Caco-2 (cell line): ENCODE measurements at regions not wholly inside any gene's neighbourhood (a gene's known extent, or its start where the extent isn't known, plus 50 kb on each side); places are given as distances from the start of the nearest gene placed in this dataset.

Experiments
- BruUV-seq: library from RNA; stranded (reverse); fragments of 400-500 nt; replicated peaks from 2 replicates; lab custom pipeline; 2021; lab: Mats Ljungman, UMichigan
- CTCF ChIA-PET: fragments of 300-600 bp; sonication (Branson Sonifier 250); formaldehyde crosslinking; loops from one replicate; lab custom pipeline; 2022; ENCODE audit warnings: antibody characterized with exemption; lab: Charles Lee
- POLR2A ChIA-PET: fragments of 300-600 bp; sonication (Branson Sonifier 250); formaldehyde crosslinking; loops from one replicate; lab custom pipeline; 2022; ENCODE audit warnings: antibody characterized with exemption; lab: Charles Lee
- DNase-seq, 2 experiments: peaks; one replicate each; pipeline versions ENCODE4 v3.0.0 to v3.0.0-alpha.2; 2020 to 2022
- H3K27me3 ChIP-seq: replicated peaks from 2 replicates; pipeline ENCODE4 v1.6.0; 2011; ENCODE audit warnings: low read length; ENCODE audit not compliant: control insufficient read depth, insufficient read depth
- H3K36me3 ChIP-seq: 2 replicates; pipeline ENCODE4 v1.5.1; 2011; ENCODE audit warnings: low read length; ENCODE audit not compliant: control insufficient read depth, insufficient read depth
- H3K4me1 ChIP-seq: fragments of 250-450 bp; sonication (Bioruptor Pico); 2 replicates; pipeline ENCODE4 v1.5.1; 2020; ENCODE audit warnings: mild to moderate bottlenecking
- H3K4me3 ChIP-seq: 2 replicates; pipeline ENCODE4 v1.5.1; 2011; ENCODE audit warnings: low read depth, mild to moderate bottlenecking, control low read depth, low read length
- H3K9me3 ChIP-seq: fragments of 250-450 bp; sonication (Bioruptor Pico); 2 replicates; pipeline ENCODE4 v1.5.1; 2020; ENCODE audit warnings: mild to moderate bottlenecking, moderate library complexity
- H3K27ac Mint-ChIP-seq: one replicate; pipeline ENCODE4 v1.8.0; 2022; ENCODE audit warnings: mixed read lengths; ENCODE audit not compliant: unreplicated experiment
- H3K27me3 Mint-ChIP-seq: one replicate; pipeline ENCODE4 v1.8.0; 2022; ENCODE audit warnings: mixed read lengths; ENCODE audit not compliant: insufficient read depth, unreplicated experiment
- H3K36me3 Mint-ChIP-seq: one replicate; pipeline ENCODE4 v1.8.0; 2022; ENCODE audit warnings: mild to moderate bottlenecking, mixed read lengths; ENCODE audit not compliant: insufficient read depth, unreplicated experiment
- H3K4me1 Mint-ChIP-seq: one replicate; pipeline ENCODE4 v1.8.0; 2022; ENCODE audit warnings: low read depth, mixed read lengths; ENCODE audit not compliant: unreplicated experiment
- H3K4me3 Mint-ChIP-seq: one replicate; pipeline ENCODE4 v1.8.0; 2022; ENCODE audit warnings: mild to moderate bottlenecking, moderate library complexity, mixed read lengths; ENCODE audit not compliant: unreplicated experiment
- H3K9me3 Mint-ChIP-seq: one replicate; pipeline ENCODE4 v1.8.0; 2022; ENCODE audit warnings: mixed read lengths; ENCODE audit not compliant: unreplicated experiment
- CTCF ChIP-seq, 2 experiments: fragments of 200-600 bp in 1 of 2; IDR thresholded peaks; 1 replicate in 1 of 2; 2 replicates in 1 of 2; pipeline versions ENCODE4 v1.5.1 to v1.8.0; 2011 to 2022; ENCODE audit warnings: antibody characterized with exemption in 1 of 2, control low read depth in 1 of 2, inconsistent platforms in 1 of 2, low read depth in 1 of 2, low read length in 1 of 2, mild to moderate bottlenecking in 1 of 2, moderate library complexity in 1 of 2; ENCODE audit not compliant: insufficient read depth in 1 of 2, severe bottlenecking in 1 of 2, unreplicated experiment in 1 of 2
- intact Hi-C: fragments of 100-400 bp; cut with micrococcal nuclease; formaldehyde crosslinking; loops from one replicate; pipeline ENCODE4 v1.10.0; 2022; ENCODE audit not compliant: unreplicated experiment

DNA sequence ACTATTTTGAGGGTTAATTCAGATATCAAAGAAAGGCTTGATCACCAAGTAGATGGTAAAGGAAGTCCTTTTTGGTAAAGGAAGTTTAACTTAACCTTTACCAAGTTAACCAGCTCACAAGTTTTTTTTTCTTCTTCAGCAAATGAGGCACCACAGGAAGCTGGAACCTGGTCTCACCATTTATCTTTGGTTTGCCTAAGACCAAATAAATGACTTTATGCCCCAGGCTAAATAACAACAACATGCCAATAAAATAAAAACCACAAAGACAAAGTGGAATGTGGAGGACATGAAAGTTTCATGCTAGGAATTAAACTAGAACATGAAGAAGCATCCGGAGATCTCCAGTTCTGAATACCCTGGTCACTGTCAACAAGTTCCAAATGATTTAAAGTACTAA lies 116.8 kb upstream of the PRICKLE1 start:
- no TSS peak for BruUV-seq

GRCh38 chr12:42705863-42706262 lies 116.3 kb upstream of the PRICKLE1 start:
- H3K4me1 Mint-ChIP-seq, result no peaks in the 10 kb centered on the region
- ChIA-PET POLR2A (no interaction called here), CTCF (no interaction called here)
- H3K27ac Mint-ChIP-seq, result no peak overlapping the region
- no peak overlapping the region for H3K4me3 Mint-ChIP-seq
- no peaks in the 10 kb centered on the region for H3K27me3 Mint-ChIP-seq
- Histone ChIP-seq H3K36me3 (no peaks in the 10 kb centered on the region), H3K27me3 (no peaks in the 10 kb centered on the region), H3K4me3 (no peak overlapping the region), H3K9me3 (peaks cover 4% of the 10 kb centered on the region; the same call in 1 of the 2 replicates), H3K4me1 (no peaks in the 10 kb centered on the region)
- no TSS peak for BruUV-seq
- DNase-seq, result no peak
- intact Hi-C loops, result no loop called here
- no peaks in the 10 kb centered on the region for H3K36me3 Mint-ChIP-seq
- TF ChIP-seq CTCF (IDR thresholded peaks at IDR 0.05; ENCODE audit: insufficient read depth in 1 of 2, low read depth in 1 of 2, low read length in 1 of 2, severe bottlenecking in 1 of 2, unreplicated experiment in 1 of 2), result no peak
- H3K9me3 Mint-ChIP-seq, result peaks cover 2% of the 10 kb centered on the region

More for the DNA sequence above, 116.8 kb upstream of the PRICKLE1 start:
- Histone ChIP-seq H3K9me3 (peaks cover 4% of the 10 kb centered on the region; the same call in 1 of the 2 replicates), H3K4me1 (no peaks in the 10 kb centered on the region), H3K36me3 (no peaks in the 10 kb centered on the region), H3K27me3 (no peaks in the 10 kb centered on the region), H3K4me3 (no peak overlapping the region)
- ChIA-PET CTCF (no interaction called here), POLR2A (no interaction called here)
- no peaks in the 10 kb centered on the region for H3K36me3 Mint-ChIP-seq
- TF ChIP-seq CTCF (IDR thresholded peaks at IDR 0.05; ENCODE audit: insufficient read depth in 1 of 2, low read depth in 1 of 2, low read length in 1 of 2, severe bottlenecking in 1 of 2, unreplicated experiment in 1 of 2), result no peak
- H3K4me1 Mint-ChIP-seq, result no peaks in the 10 kb centered on the region
- intact Hi-C loops, result no loop called here
- H3K27me3 Mint-ChIP-seq, result peaks cover 3% of the 10 kb centered on the region
- H3K27ac Mint-ChIP-seq, result no peak overlapping the region
- no peak for DNase-seq
- no peak overlapping the region for H3K4me3 Mint-ChIP-seq
- peaks cover 7% of the 10 kb centered on the region for H3K9me3 Mint-ChIP-seq

DNA sequence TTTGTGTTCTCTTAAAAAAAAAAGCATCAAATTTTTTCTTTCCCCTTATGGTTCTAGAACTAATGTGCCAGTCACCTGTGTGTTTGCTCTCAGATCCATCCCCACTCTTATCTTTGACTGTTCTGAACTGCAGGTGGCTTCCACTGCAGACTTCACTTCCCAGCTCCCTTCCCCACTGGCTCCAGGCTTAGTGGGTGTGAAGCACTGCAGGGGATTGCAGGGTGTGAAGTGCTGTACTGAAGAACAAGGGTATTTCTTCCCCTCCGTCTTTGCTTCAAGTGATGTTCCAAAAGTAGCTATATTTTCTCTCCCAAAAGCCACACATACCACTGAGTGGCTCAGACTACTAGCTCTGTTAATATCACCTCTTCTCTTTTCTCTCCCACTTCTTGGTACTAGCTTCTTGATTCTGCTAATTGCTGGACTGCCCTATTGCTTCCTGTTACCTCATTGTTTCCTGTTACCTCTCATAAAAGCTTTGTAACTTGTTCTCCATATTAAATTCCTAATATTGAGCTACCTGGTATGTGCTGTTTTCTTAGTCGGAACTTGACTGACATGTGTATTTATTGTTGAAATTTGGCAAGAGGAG lies 115.4 kb upstream of the PRICKLE1 start:
- no peaks in the 10 kb centered on the region for H3K4me1 ChIP-seq
- BruUV-seq, result no TSS peak
- no peaks in the 10 kb centered on the region for H3K36me3 ChIP-seq
- H3K9me3 ChIP-seq, result peaks cover 4% of the 10 kb centered on the region; the same call in 1 of the 2 replicates
- no peaks in the 10 kb centered on the region for H3K36me3 Mint-ChIP-seq
- H3K9me3 Mint-ChIP-seq, result no peaks in the 10 kb centered on the region
- no peak for TF ChIP-seq CTCF (IDR thresholded peaks at IDR 0.05; ENCODE audit: insufficient read depth in 1 of 2, low read depth in 1 of 2, low read length in 1 of 2, severe bottlenecking in 1 of 2, unreplicated experiment in 1 of 2)
- no peaks in the 10 kb centered on the region for H3K27me3 ChIP-seq
- DNase-seq, result no peak
- no peaks in the 10 kb centered on the region for H3K27me3 Mint-ChIP-seq
- no peak overlapping the region for H3K27ac Mint-ChIP-seq
- no peak overlapping the region for H3K4me3 Mint-ChIP-seq
- intact Hi-C loops, result no loop called here
- H3K4me3 ChIP-seq, result no peak overlapping the region
- CTCF ChIA-PET, result no interaction called here
- POLR2A ChIA-PET, result no interaction called here
- no peaks in the 10 kb centered on the region for H3K4me1 Mint-ChIP-seq
